ENCODE measurements at regions not wholly inside any gene's neighbourhood (a gene's known extent, or its start where the extent isn't known, plus 50 kb on each side); places are given as distances from the start of the nearest gene placed in this dataset.

- DNase-seq (ENCODE audit: low read depth in 2 of 2, low spot score in 1 of 2) = no peak
Measured at GRCh38 chr16:87077750-87078127, 239.5 kb downstream of the C16orf95 start.

DNA sequence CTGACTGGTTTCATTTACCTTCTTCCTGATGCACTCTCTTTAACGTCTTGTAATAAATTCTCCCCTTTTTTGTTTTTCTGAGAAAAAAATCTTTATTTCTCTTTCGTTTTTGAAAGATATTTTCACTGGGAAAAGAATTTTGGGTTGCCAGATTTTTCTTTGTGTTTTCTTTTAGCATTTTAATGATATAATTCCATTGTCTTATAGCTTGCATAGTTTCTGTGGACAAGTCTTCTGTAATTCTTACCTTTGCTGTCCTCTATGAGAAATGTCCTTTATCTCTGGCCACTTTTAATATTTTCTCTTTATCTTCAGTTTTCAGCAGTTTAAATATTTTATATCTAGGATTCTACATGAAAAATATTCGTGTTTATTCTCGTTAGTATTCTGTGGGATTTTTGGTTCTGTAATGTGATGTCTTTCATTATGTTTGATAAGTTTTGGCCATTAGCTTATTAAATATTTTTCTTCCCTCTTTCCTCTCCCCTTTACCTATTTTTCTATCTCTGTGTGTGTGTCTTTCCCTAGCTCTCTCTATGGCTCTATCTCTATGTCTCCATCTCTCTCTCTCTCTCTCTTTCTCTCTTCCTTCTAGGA is 236.5 kb downstream of the C16orf95 start:
- DNase-seq (ENCODE audit: low read depth in 2 of 2, low spot score in 1 of 2) = no peak

GRCh38 chr16:87085441-87085840 is 231.8 kb downstream of the C16orf95 start:
- DNase-seq (ENCODE audit: low read depth in 2 of 2, low spot score in 1 of 2) = no peak

GRCh38 chr16:87086156-87086555 is 231.0 kb downstream of the C16orf95 start:
- no peak for DNase-seq (ENCODE audit: low read depth in 2 of 2, low spot score in 1 of 2)

DNA sequence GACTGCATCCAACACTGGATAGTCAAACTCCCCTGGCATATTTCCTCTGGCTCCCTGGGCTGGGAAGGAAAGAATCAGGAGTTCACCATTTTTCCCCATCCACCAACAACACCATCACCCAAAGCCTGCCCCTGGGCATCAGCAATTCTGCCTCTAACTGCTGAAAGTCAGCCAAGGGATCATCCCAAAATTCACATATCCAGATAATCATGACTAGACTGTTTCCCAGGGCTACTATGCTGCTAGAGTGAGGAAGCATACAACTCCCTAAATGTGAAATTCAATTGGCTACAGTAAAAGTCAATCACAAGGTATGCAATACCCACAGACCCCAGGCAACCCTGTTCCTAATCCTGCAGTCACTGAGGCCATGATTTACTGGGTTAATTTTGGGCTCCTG is 230.6 kb downstream of the C16orf95 start:
- DNase-seq (ENCODE audit: low read depth in 2 of 2, low spot score in 1 of 2) = no peak

GRCh38 chr16:87092958-87093357 is 224.2 kb downstream of the C16orf95 start:
- DNase-seq (ENCODE audit: low read depth in 2 of 2, low spot score in 1 of 2) = no peak

- no peak for DNase-seq (ENCODE audit: low read depth in 2 of 2, low spot score in 1 of 2)
Measured at GRCh38 chr16:87093804-87094555, 223.2 kb downstream of the C16orf95 start.

DNA sequence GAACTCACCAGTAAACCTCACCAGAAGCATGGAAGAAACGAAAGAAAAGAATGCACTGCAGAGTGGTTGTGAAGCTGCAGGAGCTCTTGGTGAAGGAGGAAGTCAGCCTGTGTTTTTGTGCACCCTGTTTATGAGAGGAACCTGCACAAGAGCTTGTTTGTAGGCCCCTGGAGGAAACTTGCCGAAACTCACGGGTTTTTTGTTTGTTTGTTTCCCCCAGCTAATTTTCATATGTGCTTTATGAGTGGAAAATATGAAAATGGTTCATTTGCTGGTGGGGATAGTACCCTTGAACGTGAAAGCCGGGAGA is 222.7 kb downstream of the C16orf95 start:
- no peak for DNase-seq (ENCODE audit: low read depth in 2 of 2, low spot score in 1 of 2)

DNA sequence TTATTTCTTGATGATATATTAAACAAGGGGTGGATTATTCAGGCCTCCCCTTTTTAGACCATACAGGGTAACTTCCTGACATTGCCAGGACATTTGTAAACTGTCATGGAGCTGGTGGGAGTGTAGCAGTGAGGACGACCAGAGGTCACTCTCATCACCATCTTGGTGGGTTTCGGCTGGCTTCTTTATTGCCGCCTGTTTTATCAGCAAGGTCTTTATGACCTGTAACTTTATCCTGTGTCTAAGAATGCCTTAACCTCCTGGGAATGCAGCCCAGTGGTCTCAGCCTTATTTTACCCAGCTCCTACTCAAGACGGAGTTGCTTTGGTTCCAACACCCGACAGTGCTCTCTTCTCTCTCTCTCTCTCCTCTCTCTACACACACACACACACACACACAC is 221.9 kb downstream of the C16orf95 start:
- no peak for DNase-seq (ENCODE audit: low read depth in 2 of 2, low spot score in 1 of 2)

DNA sequence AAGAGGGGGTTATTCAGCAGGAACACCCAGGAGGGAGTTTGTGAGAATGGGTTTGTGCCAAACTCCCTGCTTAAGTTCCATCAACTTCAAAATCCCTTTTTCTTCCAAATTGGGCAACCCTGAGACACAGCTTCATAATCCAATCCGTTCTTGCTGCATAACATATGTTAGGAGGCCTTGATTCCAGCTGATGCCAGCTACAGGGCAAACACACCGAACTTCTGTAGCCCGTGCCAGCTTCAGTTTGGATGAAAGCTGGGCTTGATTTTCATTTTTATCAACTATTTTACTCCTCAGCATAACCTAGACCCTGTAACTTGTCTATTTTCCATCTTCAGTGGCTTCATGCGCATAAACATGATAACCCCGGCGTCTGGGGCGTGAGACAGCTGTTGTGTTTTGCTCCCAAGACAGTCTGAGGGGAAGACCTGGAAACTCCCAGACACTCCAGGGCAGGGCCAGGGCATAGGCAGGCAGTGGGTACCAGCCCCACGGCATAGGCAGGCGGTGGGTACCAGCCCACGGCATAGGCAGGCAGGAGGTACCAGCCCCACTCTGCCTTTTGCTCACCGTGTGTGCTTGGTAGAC is 220.4 kb downstream of the C16orf95 start:
- DNase-seq (ENCODE audit: low read depth in 2 of 2, low spot score in 1 of 2) = no peak

- DNase-seq (ENCODE audit: low read depth in 2 of 2, low spot score in 1 of 2) = no peak
Measured at GRCh38 chr16:87098361-87098760, 218.8 kb downstream of the C16orf95 start.

DNA sequence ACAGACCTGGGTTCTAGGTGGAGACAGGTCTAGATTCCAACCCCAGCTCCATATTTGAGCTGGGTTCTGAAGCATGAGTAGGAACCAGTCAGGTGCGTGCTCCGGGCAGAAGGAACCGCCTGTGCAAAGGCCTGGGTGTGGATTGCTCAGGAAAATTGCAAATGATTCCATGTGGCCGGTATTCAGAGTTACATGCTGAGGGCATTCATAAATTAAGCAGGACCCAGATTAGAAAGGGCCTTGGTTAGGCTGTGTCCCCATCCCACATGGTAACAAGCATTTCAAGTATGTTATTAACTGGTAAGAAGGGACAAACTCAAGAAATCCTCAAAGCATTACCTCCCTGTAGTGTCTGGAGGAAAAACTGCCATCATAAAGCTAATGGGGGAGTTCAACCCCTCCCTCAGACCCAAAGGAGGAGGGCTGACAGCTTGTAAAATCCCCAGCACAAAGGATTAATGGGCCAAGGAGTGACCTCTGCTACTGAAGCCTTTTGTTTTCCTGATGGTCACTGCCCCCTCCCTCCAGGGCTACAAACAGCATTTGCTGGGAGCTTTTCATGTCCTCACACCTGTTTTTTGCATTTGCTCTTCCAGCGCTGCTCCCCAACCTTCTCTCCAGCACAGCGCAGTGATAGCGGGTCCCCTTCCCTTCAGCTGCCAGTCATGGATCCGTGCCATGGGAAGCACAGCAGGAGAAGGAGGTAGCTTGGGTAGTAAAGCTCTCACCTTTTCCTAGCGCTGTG is 218.0 kb downstream of the C16orf95 start:
- no peak for DNase-seq (ENCODE audit: low read depth in 2 of 2, low spot score in 1 of 2)

GRCh38 chr16:87100306-87101058 is 216.7 kb downstream of the C16orf95 start:
- DNase-seq (ENCODE audit: low read depth in 2 of 2, low spot score in 1 of 2) = no peak

- no peak for DNase-seq (ENCODE audit: low read depth in 2 of 2, low spot score in 1 of 2)
Measured at GRCh38 chr16:87101903-87102302, 215.3 kb downstream of the C16orf95 start.

- DNase-seq (ENCODE audit: low read depth in 2 of 2, low spot score in 1 of 2) = no peak
Measured at GRCh38 chr16:87107201-87107600, 210.0 kb downstream of the C16orf95 start.

GRCh38 chr16:87108278-87108677 is 208.9 kb downstream of the C16orf95 start:
- no peak for DNase-seq (ENCODE audit: low read depth in 2 of 2, low spot score in 1 of 2)

- DNase-seq (ENCODE audit: low read depth in 2 of 2, low spot score in 1 of 2) = no peak
Measured at GRCh38 chr16:87108941-87109340, 208.3 kb downstream of the C16orf95 start.

DNA sequence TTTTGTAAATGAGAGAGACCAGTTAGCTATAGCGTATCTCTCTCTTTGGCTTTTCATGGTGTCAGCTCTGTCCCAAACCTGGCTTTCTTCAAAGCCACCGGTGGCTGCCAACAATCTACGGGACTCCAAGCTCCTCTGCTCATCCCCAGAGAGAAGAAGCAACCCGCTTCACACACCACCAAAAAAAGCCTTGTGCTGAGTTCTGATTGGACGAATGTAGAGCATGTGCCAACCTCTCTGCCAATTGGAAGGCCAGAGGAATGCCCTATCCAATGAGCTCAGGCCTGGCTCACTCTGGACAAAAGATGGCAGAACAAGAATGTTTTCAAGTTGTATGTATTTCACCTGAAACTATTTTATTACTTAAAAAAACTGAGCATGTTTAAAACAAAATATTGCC is 202.4 kb downstream of the C16orf95 start:
- DNase-seq (ENCODE audit: low read depth in 2 of 2, low spot score in 1 of 2) = no peak

DNA sequence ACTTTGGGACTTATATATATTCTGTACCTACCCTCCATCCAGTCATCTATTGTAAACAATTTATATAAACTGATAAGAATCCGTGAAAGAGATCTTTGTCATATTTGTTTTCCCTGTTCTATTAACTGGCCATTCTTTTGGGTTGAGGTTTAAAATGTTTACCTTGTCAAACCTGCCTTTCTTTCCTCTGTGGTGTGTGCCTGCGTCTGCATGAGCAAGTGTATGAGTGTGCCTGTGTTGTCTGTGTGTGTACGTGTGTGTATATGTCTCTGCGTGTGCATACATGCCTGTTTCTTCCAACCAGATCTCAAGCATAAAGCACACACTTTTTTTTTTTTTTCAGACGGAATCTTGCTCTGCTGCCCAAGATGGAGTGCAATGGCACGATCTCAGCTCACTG is 201.5 kb downstream of the C16orf95 start:
- DNase-seq (ENCODE audit: low read depth in 2 of 2, low spot score in 1 of 2) = no peak

- DNase-seq (ENCODE audit: low read depth in 2 of 2, low spot score in 1 of 2) = no peak
Measured at GRCh38 chr16:87117936-87118335, 199.3 kb downstream of the C16orf95 start.

DNA sequence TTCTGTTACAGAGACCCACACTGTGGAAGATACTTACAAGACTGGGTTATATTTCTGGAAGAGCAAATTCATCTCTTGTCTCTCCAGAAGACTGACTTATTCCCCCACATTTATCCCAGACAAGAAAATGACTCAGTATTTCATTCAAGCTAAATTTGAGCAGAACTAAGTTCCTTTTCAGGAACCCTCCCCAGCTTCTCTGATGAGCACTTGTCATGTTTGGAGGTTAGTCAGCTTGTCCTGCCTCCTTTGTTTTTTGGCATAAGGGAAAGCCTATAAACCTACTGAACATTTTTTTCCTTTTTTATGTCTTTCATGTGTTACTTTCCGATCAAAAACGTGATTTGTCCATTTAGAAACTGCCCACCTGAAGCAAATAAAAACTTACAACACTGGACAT is 198.0 kb downstream of the C16orf95 start:
- no peak for DNase-seq (ENCODE audit: low read depth in 2 of 2, low spot score in 1 of 2)

Measured in stimulated activated CD8-positive, alpha-beta memory T cell treated with anti-CD3 and anti-CD28 coated beads, Interleukin-4, amount 100 ng/mL, for 4 hours (primary cell).